ENCODE measurements at regions not wholly inside any gene's neighbourhood (a gene's known extent, or its start where the extent isn't known, plus 50 kb on each side); places are given as distances from the start of the nearest gene placed in this dataset.

GRCh38 chr1:103353391-103353790 is 172.1 kb upstream of the RNPC3 start:
- Histone ChIP-seq H3K9me3 (replicated peaks; ENCODE audit: control insufficient read depth, insufficient read depth, low read length) (no peaks in the 10 kb centered on the region), H3K9ac (ENCODE audit: control insufficient read depth, insufficient read depth, low read length) (no peak overlapping the region), H3K27ac (ENCODE audit: control insufficient read depth, insufficient read depth) (no peak overlapping the region), H3K4me1 (ENCODE audit: control insufficient read depth, insufficient read depth, low read length) (no peaks in the 10 kb centered on the region), H3K4me3 (no peak overlapping the region), H3K36me3 (ENCODE audit: control insufficient read depth in 2 of 2, insufficient read depth in 2 of 2, low read length in 1 of 2) (no peaks in the 10 kb centered on the region), H3K79me2 (ENCODE audit: control insufficient read depth, insufficient read depth, low read length) (no peaks in the 10 kb centered on the region), H3K27me3 (replicated peaks in 1 of 2; ENCODE audit: control insufficient read depth in 2 of 2, insufficient read depth in 2 of 2, low read length in 1 of 2) (no peaks in the 10 kb centered on the region), H3K4me2 (ENCODE audit: control insufficient read depth, insufficient read depth) (no peak overlapping the region), H4K20me1 (ENCODE audit: control insufficient read depth, insufficient read depth) (no peaks in the 10 kb centered on the region), H2AFZ (ENCODE audit: control insufficient read depth, low read depth, low read length) (no peak overlapping the region)
- ATAC-seq (no peak), DNase-seq (ENCODE audit: low read depth, low spot score) (no peak), FAIRE-seq (no peak)
- in situ Hi-C loops (cut with MboI) (no loop called here), intact Hi-C loops (cut with micrococcal nuclease; ENCODE audit: unreplicated experiment) (no loop called here)
- RAD21 ChIA-PET (ENCODE audit: unreplicated experiment) = no interaction called here
- CTCF ChIA-PET = interaction anchor here (1.0 kb wide), 1 partner anchor 12 kb away, joined by 3 read pairs; no protein-coding TSS in a partner anchor
- BruUV-seq (replicated peaks) = no TSS peak
- POLR2A ChIA-PET = no interaction called here
- SMC1A ChIA-PET (ENCODE audit: uncharacterized antibody, unreplicated experiment) = interaction anchor here (0.8 kb wide), 1 partner anchor 26 kb away, joined by 3 read pairs; no protein-coding TSS in a partner anchor
- WGBS (ENCODE audit: insufficient coverage, insufficient replicate concordance, low lambda C conversion rate, missing lambda C conversion rate) = 0% methylated on average over 1 of the region's 1 CpG
- TF ChIP-seq ATF7 (IDR thresholded peaks at IDR 0.05; ENCODE audit: low read depth) = no peak
- TF ChIP-seq JUNB (IDR thresholded peaks at IDR 0.05) = no peak
- no peak for TF ChIP-seq TCF12 (IDR thresholded peaks at IDR 0.05; ENCODE audit: low read depth, low read length)
- TF ChIP-seq SPI1 (IDR thresholded peaks at IDR 0.05; ENCODE audit: borderline replicate concordance, insufficient read depth, low read depth, low read length) = no peak
- TF ChIP-seq ETV6 (conservative IDR thresholded peaks at IDR 0.05 in 1 of 2, IDR thresholded peaks at IDR 0.05 in 1 of 2; ENCODE audit: borderline replicate concordance in 1 of 2, low read depth in 1 of 2) = no peak

- Histone ChIP-seq H2AFZ (ENCODE audit: control insufficient read depth, low read depth, low read length) (no peak overlapping the region), H3K4me1 (ENCODE audit: control insufficient read depth, insufficient read depth, low read length) (no peaks in the 10 kb centered on the region), H4K20me1 (ENCODE audit: control insufficient read depth, insufficient read depth) (no peaks in the 10 kb centered on the region), H3K27me3 (replicated peaks in 1 of 2; ENCODE audit: control insufficient read depth in 2 of 2, insufficient read depth in 2 of 2, low read length in 1 of 2) (no peaks in the 10 kb centered on the region), H3K4me2 (ENCODE audit: control insufficient read depth, insufficient read depth) (no peak overlapping the region), H3K9me3 (replicated peaks; ENCODE audit: control insufficient read depth, insufficient read depth, low read length) (no peaks in the 10 kb centered on the region), H3K4me3 (no peak overlapping the region), H3K79me2 (ENCODE audit: control insufficient read depth, insufficient read depth, low read length) (no peaks in the 10 kb centered on the region), H3K27ac (ENCODE audit: control insufficient read depth, insufficient read depth) (no peak overlapping the region), H3K9ac (ENCODE audit: control insufficient read depth, insufficient read depth, low read length) (no peak overlapping the region), H3K36me3 (ENCODE audit: control insufficient read depth in 2 of 2, insufficient read depth in 2 of 2, low read length in 1 of 2) (no peaks in the 10 kb centered on the region)
- no peak for FAIRE-seq
- no TSS peak for BruUV-seq (replicated peaks)
- WGBS (ENCODE audit: insufficient coverage, insufficient replicate concordance, low lambda C conversion rate, missing lambda C conversion rate) = 4% methylated on average over 1 of the region's 1 CpG
- SMC1A ChIA-PET (ENCODE audit: uncharacterized antibody, unreplicated experiment) = no interaction called here
- CTCF ChIA-PET = no interaction called here
- no peak for ATAC-seq
- POLR2A ChIA-PET = no interaction called here
- DNase-seq (ENCODE audit: low read depth, low spot score) = no peak
- intact Hi-C loops (cut with micrococcal nuclease; ENCODE audit: unreplicated experiment) (no loop called here), in situ Hi-C loops (cut with MboI) (no loop called here)
- RAD21 ChIA-PET (ENCODE audit: unreplicated experiment) = no interaction called here
- TF ChIP-seq JUNB (IDR thresholded peaks at IDR 0.05) (no peak), HDAC6 (IDR thresholded peaks at IDR 0.05; ENCODE audit: unreplicated experiment) (no peak), YY1 (IDR thresholded peaks at IDR 0.05; ENCODE audit: low read depth, low read length) (no peak), IRF3 (IDR thresholded peaks at IDR 0.05) (no peak), CUX1 (IDR thresholded peaks at IDR 0.05; ENCODE audit: insufficient replicate concordance, low read depth, low read length) (no peak), ELK1 (IDR thresholded peaks at IDR 0.05; ENCODE audit: low read depth, low read length) (no peak)
Measured at GRCh38 chr1:103348136-103348535, 177.4 kb upstream of the RNPC3 start.
